Nephron (organoid): ENCODE measurements at regions not wholly inside any gene's neighbourhood (a gene's known extent, or its start where the extent isn't known, plus 50 kb on each side); places are given as distances from the start of the nearest gene placed in this dataset.

Experiments
- H3K27ac Mint-ChIP-seq, 3 experiments: 2 replicates each; pipeline ENCODE4 v1.8.0; 2020; ENCODE audit warnings: mixed read lengths in 3 of 3, mild to moderate bottlenecking in 2 of 3, moderate library complexity in 1 of 3
- H3K27me3 Mint-ChIP-seq: 2 replicates; pipeline ENCODE4 v1.8.0; 2021; ENCODE audit warnings: low read depth, mild to moderate bottlenecking, moderate library complexity, mixed read lengths
- H3K36me3 Mint-ChIP-seq: 2 replicates; pipeline ENCODE4 v1.8.0; 2020; ENCODE audit warnings: low read depth, mixed read lengths
- H3K4me1 Mint-ChIP-seq: 2 replicates; pipeline ENCODE4 v1.8.0; 2020; ENCODE audit warnings: mixed read lengths
- H3K4me3 Mint-ChIP-seq, 3 experiments: 2 replicates each; pipeline ENCODE4 v1.8.0; 2020; ENCODE audit warnings: mild to moderate bottlenecking in 3 of 3, mixed read lengths in 3 of 3, moderate library complexity in 2 of 3
- H3K9me3 Mint-ChIP-seq: 2 replicates; pipeline ENCODE4 v1.8.0; 2020; ENCODE audit warnings: mixed read lengths
- CTCF ChIP-seq, 3 experiments: fragments of 200-600 bp; sonication (generic); IDR thresholded peaks; one replicate each; pipeline ENCODE4 v1.5.0; 2021; ENCODE audit warnings: antibody characterized with exemption in 3 of 3; ENCODE audit not compliant: unreplicated experiment in 3 of 3

GRCh38 chr16:56057151-56057550 lies 134.1 kb upstream of the GNAO1 start:
- no peak overlapping the region for H3K4me3 Mint-ChIP-seq
- H3K4me1 Mint-ChIP-seq: peaks cover 5% of the 10 kb centered on the region
- no peaks in the 10 kb centered on the region for H3K9me3 Mint-ChIP-seq
- H3K27me3 Mint-ChIP-seq: peaks cover 3% of the 10 kb centered on the region
- H3K27ac Mint-ChIP-seq: no peak overlapping the region
- no peak for TF ChIP-seq CTCF (IDR thresholded peaks at IDR 0.05; ENCODE audit: unreplicated experiment in 3 of 3)
- H3K36me3 Mint-ChIP-seq: no peaks in the 10 kb centered on the region

GRCh38 chr16:56050916-56051315 lies 140.4 kb upstream of the GNAO1 start:
- no peak for TF ChIP-seq CTCF (IDR thresholded peaks at IDR 0.05; ENCODE audit: unreplicated experiment in 3 of 3)
- H3K27me3 Mint-ChIP-seq: no peaks in the 10 kb centered on the region
- H3K9me3 Mint-ChIP-seq: no peaks in the 10 kb centered on the region
- H3K36me3 Mint-ChIP-seq: no peaks in the 10 kb centered on the region
- H3K4me3 Mint-ChIP-seq: no peak overlapping the region
- peaks cover 13% of the 10 kb centered on the region for H3K4me1 Mint-ChIP-seq
- no peak overlapping the region for H3K27ac Mint-ChIP-seq

DNA sequence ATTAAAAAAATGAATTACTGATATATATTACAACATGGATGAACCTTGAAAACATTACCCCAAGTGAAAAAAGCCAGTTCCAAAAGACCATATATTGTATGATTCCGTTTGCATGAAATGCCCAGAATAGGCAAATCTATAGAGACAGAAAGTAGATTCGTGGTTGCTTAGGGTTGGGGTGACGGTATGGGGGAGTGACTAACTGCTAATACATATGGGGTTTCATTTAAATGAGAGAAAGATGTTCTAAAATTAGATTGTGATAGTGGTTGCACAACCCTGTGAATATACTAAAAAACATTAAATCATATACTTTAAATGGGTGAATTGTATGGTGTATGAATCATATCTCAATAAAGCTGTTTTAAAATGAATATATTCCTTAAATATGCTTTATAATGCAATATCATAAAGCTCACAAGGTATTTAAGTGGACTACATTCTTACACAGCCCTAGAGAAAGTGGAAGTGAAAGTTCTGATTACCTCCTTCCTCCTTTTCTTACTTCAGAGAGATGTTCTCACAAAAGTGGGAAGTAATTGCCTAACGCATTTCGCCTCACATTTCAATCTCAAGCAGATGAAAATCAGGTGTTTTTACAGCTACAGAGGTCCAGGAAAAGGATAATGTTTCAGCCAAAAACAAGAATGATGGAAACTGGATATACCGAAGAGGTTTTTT lies 142.7 kb upstream of the GNAO1 start:
- Mint-ChIP-seq H3K27me3 (no peaks in the 10 kb centered on the region), H3K9me3 (no peaks in the 10 kb centered on the region), H3K27ac (no peak overlapping the region), H3K4me3 (no peak overlapping the region), H3K4me1 (peaks cover 13% of the 10 kb centered on the region), H3K36me3 (no peaks in the 10 kb centered on the region)
- TF ChIP-seq CTCF (IDR thresholded peaks at IDR 0.05; ENCODE audit: unreplicated experiment in 3 of 3): no peak

- TF ChIP-seq CTCF (IDR thresholded peaks at IDR 0.05; ENCODE audit: unreplicated experiment in 3 of 3): no peak
- Mint-ChIP-seq H3K9me3 (no peaks in the 10 kb centered on the region), H3K36me3 (no peaks in the 10 kb centered on the region), H3K27ac (no peak overlapping the region), H3K27me3 (no peaks in the 10 kb centered on the region), H3K4me1 (peaks cover 13% of the 10 kb centered on the region), H3K4me3 (no peak overlapping the region)
Observed at GRCh38 chr16:56047307-56048234, 143.7 kb upstream of the GNAO1 start.

- Mint-ChIP-seq H3K27ac (no peak overlapping the region), H3K4me3 (no peak overlapping the region), H3K36me3 (no peaks in the 10 kb centered on the region)
Observed at GRCh38 chr16:56042416-56042815, 148.9 kb upstream of the GNAO1 start.

More at GRCh38 chr16:56042416-56042815, 148.9 kb upstream of the GNAO1 start:
- no peak for TF ChIP-seq CTCF (IDR thresholded peaks at IDR 0.05; ENCODE audit: unreplicated experiment in 3 of 3)
- Mint-ChIP-seq H3K9me3 (peaks cover 16% of the 10 kb centered on the region), H3K27me3 (no peaks in the 10 kb centered on the region), H3K4me1 (peaks cover 7% of the 10 kb centered on the region)
